WTC11 (cell line): ENCODE measurements at regions not wholly inside any gene's neighbourhood (a gene's known extent, or its start where the extent isn't known, plus 50 kb on each side); places are given as distances from the start of the nearest gene placed in this dataset.

ENCODE experiments used
- ATAC-seq: fragments of 200-7000 bp; cut with Tn5 transposase; 2 replicates; pipeline ENCODE4 v1.10.0; 2021; ENCODE audit warnings: mild to moderate bottlenecking, moderate library complexity
- CTCF ChIA-PET: fragments of 300-600 bp; sonication (Branson Sonifier 250); formaldehyde crosslinking; loops from one replicate; lab custom pipeline; 2021; ENCODE audit warnings: antibody characterized with exemption; lab: Charles Lee
- POLR2A ChIA-PET: fragments of 350-600 bp; sonication (Branson Sonifier 250); formaldehyde crosslinking; loops from one replicate; lab custom pipeline; 2021; ENCODE audit warnings: antibody characterized with exemption; lab: Charles Lee
- DNase-seq: peaks from one replicate; pipeline ENCODE4 v3.0.0; 2021; ENCODE audit warnings: low spot score
- H3K27ac Mint-ChIP-seq: 2 replicates; pipeline ENCODE4 v1.8.0; 2021; ENCODE audit warnings: mixed read lengths
- H3K27me3 Mint-ChIP-seq: 2 replicates; pipeline ENCODE4 v1.8.0; 2021; ENCODE audit warnings: low read depth, mild to moderate bottlenecking, moderate library complexity, mixed read lengths
- H3K36me3 Mint-ChIP-seq: 2 replicates; pipeline ENCODE4 v1.8.0; 2021; ENCODE audit warnings: mixed read lengths
- H3K4me1 Mint-ChIP-seq: 2 replicates; pipeline ENCODE4 v1.8.0; 2022; ENCODE audit warnings: mixed read lengths
- H3K4me3 Mint-ChIP-seq: 2 replicates; pipeline ENCODE4 v1.8.0; 2021; ENCODE audit warnings: mild to moderate bottlenecking, moderate library complexity, mixed read lengths
- H3K9me3 Mint-ChIP-seq: 2 replicates; pipeline ENCODE4 v1.8.0; 2021; ENCODE audit warnings: mixed read lengths
- EMX1 ChIP-seq: fragments of 250-450 bp; sonication (Bioruptor Pico); IDR thresholded peaks from 2 replicates; pipeline ENCODE4 v1.8.0; 2021; ENCODE audit warnings: mild to moderate bottlenecking
- SMAD3 ChIP-seq: sonication (generic); formaldehyde crosslinking; IDR thresholded peaks from 2 replicates; pipeline ENCODE4 v1.8.0; 2022; ENCODE audit warnings: missing genetic modification reagents, mild to moderate bottlenecking, borderline replicate concordance
- ZNF138 ChIP-seq: sonication (generic); formaldehyde crosslinking; conservative IDR thresholded peaks from 2 replicates; pipeline ENCODE4 v1.8.1; 2022; ENCODE audit warnings: mild to moderate bottlenecking, moderate library complexity, missing genetic modification reagents
- ZNF263 ChIP-seq: sonication (generic); formaldehyde crosslinking; IDR thresholded peaks from 2 replicates; pipeline ENCODE4 v1.8.1; 2022; ENCODE audit warnings: low read depth, mild to moderate bottlenecking, moderate library complexity, missing genetic modification reagents
- TF ChIP-seq, protein P1 (sequence below): sonication (generic); formaldehyde crosslinking; IDR thresholded peaks from 2 replicates; pipeline ENCODE4 v1.8.0; 2022; ENCODE audit warnings: mild to moderate bottlenecking, missing genetic modification reagents
- TF ChIP-seq, protein P2 (sequence below): fragments of 250-450 bp; sonication (Bioruptor Pico); IDR thresholded peaks from 2 replicates; pipeline ENCODE4 v1.9.0; 2021; ENCODE audit warnings: mild to moderate bottlenecking
- TF ChIP-seq, protein P3 (sequence below): sonication (generic); formaldehyde crosslinking; IDR thresholded peaks from 2 replicates; pipeline ENCODE4 v1.8.1; 2023; ENCODE audit warnings: mild to moderate bottlenecking, missing genetic modification reagents

DNA sequence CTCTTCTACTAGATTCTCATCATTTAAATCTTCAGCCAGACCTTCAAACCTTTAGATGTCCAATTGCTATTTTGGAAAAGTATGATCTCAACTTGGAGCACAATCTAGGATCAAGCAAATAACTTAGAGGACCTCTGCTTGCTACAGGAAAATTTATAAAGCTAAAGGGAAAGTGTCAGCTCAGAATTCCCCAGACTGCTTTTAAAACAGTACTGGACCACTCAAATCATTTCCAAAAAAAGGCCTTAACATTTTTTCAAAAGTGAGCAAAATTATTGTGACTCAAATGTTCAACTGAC lies 169.8 kb downstream of the PARM1 start:
- no peak for DNase-seq
- Mint-ChIP-seq H3K4me3 (no peak overlapping the region), H3K36me3 (peaks cover 11% of the 10 kb centered on the region), H3K27ac (no peak overlapping the region), H3K27me3 (no peaks in the 10 kb centered on the region), H3K4me1 (0 out of 2 replicates have a peak, but pooled peaks cover 3% of the 10 kb centered on the region)
- CTCF ChIA-PET: interaction anchor here (0.6 kb wide), 1 partner anchor 256 kb away, joined by 4 read pairs; no protein-coding TSS in a partner anchor
- POLR2A ChIA-PET: interaction anchor here (0.6 kb wide), 1 partner anchor 11 kb away, joined by 3 read pairs; no protein-coding TSS in a partner anchor
- no peak for TF ChIP-seq EMX1 (CRISPR knock-in tag)
- no peak for TF ChIP-seq SMAD3
- TF ChIP-seq, protein P1, sequence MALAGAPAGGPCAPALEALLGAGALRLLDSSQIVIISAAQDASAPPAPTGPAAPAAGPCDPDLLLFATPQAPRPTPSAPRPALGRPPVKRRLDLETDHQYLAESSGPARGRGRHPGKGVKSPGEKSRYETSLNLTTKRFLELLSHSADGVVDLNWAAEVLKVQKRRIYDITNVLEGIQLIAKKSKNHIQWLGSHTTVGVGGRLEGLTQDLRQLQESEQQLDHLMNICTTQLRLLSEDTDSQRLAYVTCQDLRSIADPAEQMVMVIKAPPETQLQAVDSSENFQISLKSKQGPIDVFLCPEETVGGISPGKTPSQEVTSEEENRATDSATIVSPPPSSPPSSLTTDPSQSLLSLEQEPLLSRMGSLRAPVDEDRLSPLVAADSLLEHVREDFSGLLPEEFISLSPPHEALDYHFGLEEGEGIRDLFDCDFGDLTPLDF (CRISPR knock-in tag): no peak
- TF ChIP-seq, protein P2, sequence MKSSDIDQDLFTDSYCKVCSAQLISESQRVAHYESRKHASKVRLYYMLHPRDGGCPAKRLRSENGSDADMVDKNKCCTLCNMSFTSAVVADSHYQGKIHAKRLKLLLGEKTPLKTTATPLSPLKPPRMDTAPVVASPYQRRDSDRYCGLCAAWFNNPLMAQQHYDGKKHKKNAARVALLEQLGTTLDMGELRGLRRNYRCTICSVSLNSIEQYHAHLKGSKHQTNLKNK (CRISPR knock-in tag): no peak
- no peak for TF ChIP-seq ZNF138 (CRISPR knock-in tag)
- TF ChIP-seq, protein P3, sequence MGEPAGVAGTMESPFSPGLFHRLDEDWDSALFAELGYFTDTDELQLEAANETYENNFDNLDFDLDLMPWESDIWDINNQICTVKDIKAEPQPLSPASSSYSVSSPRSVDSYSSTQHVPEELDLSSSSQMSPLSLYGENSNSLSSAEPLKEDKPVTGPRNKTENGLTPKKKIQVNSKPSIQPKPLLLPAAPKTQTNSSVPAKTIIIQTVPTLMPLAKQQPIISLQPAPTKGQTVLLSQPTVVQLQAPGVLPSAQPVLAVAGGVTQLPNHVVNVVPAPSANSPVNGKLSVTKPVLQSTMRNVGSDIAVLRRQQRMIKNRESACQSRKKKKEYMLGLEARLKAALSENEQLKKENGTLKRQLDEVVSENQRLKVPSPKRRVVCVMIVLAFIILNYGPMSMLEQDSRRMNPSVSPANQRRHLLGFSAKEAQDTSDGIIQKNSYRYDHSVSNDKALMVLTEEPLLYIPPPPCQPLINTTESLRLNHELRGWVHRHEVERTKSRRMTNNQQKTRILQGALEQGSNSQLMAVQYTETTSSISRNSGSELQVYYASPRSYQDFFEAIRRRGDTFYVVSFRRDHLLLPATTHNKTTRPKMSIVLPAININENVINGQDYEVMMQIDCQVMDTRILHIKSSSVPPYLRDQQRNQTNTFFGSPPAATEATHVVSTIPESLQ (CRISPR knock-in tag): no peak
- TF ChIP-seq, all 79 proteins: peak for 0
- peaks cover 17% of the 10 kb centered on the region for H3K9me3 Mint-ChIP-seq
- no peak for ATAC-seq

DNA sequence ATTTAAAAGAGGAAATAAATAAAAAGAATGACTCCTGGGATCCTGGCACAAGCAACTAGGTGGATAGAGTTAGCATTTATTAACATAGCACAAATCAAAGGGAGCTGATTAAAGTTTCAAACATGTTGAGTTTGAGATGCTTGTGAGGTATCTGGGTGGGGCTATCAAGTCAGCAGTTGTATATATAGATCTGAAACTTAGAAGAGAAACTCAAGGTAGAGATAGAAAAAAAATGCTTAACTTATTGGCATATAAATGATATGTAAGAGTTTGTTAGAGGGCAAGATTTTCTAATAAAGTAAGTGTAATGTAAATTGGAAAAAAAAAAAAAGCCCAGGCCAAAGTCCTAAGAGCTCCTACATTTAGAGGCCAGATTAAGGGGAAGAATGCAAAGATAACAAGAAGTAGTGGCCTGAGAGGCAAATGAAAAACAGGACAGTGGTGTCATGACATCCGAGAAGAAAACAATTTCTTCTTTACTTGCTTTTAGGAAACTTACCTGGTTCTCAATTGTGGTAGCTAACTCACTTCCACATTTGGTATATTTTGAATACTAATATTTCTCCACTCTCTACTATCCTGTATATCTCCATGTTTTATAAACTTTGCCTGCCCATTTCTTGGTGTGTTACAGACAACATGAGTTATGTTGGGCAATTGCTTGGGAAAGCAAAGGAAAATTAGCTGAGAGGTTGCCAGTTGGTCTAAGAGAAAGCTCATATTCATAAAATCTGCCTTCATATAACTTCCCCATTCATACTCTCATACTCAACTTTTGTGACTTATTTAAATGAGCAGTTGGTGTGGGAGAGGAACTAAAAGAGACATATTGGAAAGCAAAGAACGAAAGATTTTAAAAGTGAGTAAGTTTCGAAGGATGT lies 169.2 kb downstream of the PARM1 start:
- no peak for ATAC-seq
- peaks cover 17% of the 10 kb centered on the region for H3K36me3 Mint-ChIP-seq

More for the DNA sequence above, 169.2 kb downstream of the PARM1 start:
- no peak overlapping the region for H3K4me3 Mint-ChIP-seq
- ChIA-PET CTCF (no interaction called here), POLR2A (no interaction called here)
- TF ChIP-seq ZNF263 (CRISPR knock-in tag): no peak
- H3K9me3 Mint-ChIP-seq: peaks cover 23% of the 10 kb centered on the region
- H3K27me3 Mint-ChIP-seq: no peaks in the 10 kb centered on the region
- DNase-seq: no peak
- 0 out of 2 replicates have a peak, but pooled peaks cover 3% of the 10 kb centered on the region for H3K4me1 Mint-ChIP-seq
- H3K27ac Mint-ChIP-seq: no peak overlapping the region
